ENCODE measurements at regions not wholly inside any gene's neighbourhood (a gene's known extent, or its start where the extent isn't known, plus 50 kb on each side); places are given as distances from the start of the nearest gene placed in this dataset.

DNA sequence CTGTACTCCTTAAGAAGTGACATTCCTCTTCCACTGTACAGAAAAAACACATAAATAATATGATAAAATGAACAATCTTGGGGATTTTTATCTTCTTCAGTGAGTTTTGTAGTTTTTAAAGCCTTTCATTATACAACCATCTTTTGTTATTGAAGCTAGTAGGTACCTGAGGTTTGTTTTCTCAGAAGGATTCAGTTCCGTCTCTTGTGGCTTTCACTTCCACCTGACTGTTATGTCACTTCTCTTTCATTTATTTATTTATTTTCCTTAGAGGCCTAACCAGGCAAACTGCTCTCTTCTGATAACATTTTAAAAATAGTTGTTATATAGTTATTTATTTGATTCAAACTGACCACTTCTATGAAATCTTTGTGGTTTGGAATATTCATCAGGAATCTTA, 464.2 kb downstream of the CCDC85A start:
- no peak for DNase-seq
- Histone ChIP-seq H3K27ac (no peak overlapping the region), H3K4me1 (replicated peaks; ENCODE audit: insufficient read depth) (no peaks in the 10 kb centered on the region), H2AFZ (no peak overlapping the region), H3K9me3 (ENCODE audit: insufficient read depth, low read depth) (no peaks in the 10 kb centered on the region), H4K20me1 (ENCODE audit: insufficient read depth) (no peaks in the 10 kb centered on the region), H3K36me3 (ENCODE audit: low read depth) (no peaks in the 10 kb centered on the region), H3K9me2 (ENCODE audit: insufficient read depth) (no peaks in the 10 kb centered on the region), H3K27me3 (ENCODE audit: insufficient read depth, low read depth) (no peaks in the 10 kb centered on the region), H3F3A (ENCODE audit: insufficient read depth, low read depth) (no peaks in the 10 kb centered on the region), H3K4me2 (no peak overlapping the region), H3K4me3 (no peak overlapping the region), H3K79me2 (ENCODE audit: low read depth) (no peaks in the 10 kb centered on the region)
- intact Hi-C loops (cut with micrococcal nuclease; ENCODE audit: unreplicated experiment), result no loop called here
- no TSS peak for BruUV-seq (replicated peaks)
- CTCF ChIA-PET, result no interaction called here
- TF ChIP-seq EZH2 (IDR thresholded peaks at IDR 0.05; ENCODE audit: low read depth), result no peak
- TF ChIP-seq, protein P1, sequence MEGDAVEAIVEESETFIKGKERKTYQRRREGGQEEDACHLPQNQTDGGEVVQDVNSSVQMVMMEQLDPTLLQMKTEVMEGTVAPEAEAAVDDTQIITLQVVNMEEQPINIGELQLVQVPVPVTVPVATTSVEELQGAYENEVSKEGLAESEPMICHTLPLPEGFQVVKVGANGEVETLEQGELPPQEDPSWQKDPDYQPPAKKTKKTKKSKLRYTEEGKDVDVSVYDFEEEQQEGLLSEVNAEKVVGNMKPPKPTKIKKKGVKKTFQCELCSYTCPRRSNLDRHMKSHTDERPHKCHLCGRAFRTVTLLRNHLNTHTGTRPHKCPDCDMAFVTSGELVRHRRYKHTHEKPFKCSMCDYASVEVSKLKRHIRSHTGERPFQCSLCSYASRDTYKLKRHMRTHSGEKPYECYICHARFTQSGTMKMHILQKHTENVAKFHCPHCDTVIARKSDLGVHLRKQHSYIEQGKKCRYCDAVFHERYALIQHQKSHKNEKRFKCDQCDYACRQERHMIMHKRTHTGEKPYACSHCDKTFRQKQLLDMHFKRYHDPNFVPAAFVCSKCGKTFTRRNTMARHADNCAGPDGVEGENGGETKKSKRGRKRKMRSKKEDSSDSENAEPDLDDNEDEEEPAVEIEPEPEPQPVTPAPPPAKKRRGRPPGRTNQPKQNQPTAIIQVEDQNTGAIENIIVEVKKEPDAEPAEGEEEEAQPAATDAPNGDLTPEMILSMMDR (conservative IDR thresholded peaks at IDR 0.05), result no peak
- POLR2A ChIA-PET (ENCODE audit: unreplicated experiment), result no interaction called here

DNA sequence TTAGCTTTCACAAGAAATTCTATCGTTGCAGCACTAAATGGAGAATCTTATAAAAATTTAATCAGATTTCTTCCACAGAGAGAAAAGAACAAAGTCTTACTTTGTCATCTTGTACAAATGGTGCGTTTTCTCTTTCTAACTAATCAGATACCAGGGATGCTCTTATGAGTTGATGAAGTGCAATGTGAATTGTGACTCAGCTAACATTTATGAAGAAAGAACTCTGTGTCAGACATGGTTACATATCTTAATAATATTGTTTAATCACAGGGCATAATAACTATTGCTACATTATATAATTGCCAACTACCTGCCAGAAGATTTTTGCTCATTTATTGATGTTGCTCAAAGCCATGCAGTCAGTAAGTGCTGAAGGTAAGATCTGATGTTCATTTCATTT, 465.0 kb downstream of the CCDC85A start:
- no peaks in the 10 kb centered on the region for H3K27me3 ChIP-seq (ENCODE audit: insufficient read depth, low read depth)
- TF ChIP-seq EZH2 (IDR thresholded peaks at IDR 0.05; ENCODE audit: low read depth), result no peak
- TF ChIP-seq, protein P1 (conservative IDR thresholded peaks at IDR 0.05), result no peak
- ChIA-PET POLR2A (ENCODE audit: unreplicated experiment) (no interaction called here), CTCF (no interaction called here)
- DNase-seq, result no peak
- H3K4me1 ChIP-seq (replicated peaks; ENCODE audit: insufficient read depth), result no peaks in the 10 kb centered on the region
- H2AFZ ChIP-seq, result no peak overlapping the region
- H3K27ac ChIP-seq, result no peak overlapping the region
- H3K79me2 ChIP-seq (ENCODE audit: low read depth), result no peaks in the 10 kb centered on the region
- intact Hi-C loops (cut with micrococcal nuclease; ENCODE audit: unreplicated experiment), result no loop called here
- H3K4me2 ChIP-seq, result no peak overlapping the region
- no TSS peak for BruUV-seq (replicated peaks)
- no peaks in the 10 kb centered on the region for H3K9me3 ChIP-seq (ENCODE audit: insufficient read depth, low read depth)
- no peak overlapping the region for H3K4me3 ChIP-seq
- H4K20me1 ChIP-seq (ENCODE audit: insufficient read depth), result no peaks in the 10 kb centered on the region
- no peaks in the 10 kb centered on the region for H3F3A ChIP-seq (ENCODE audit: insufficient read depth, low read depth)
- no peaks in the 10 kb centered on the region for H3K9me2 ChIP-seq (ENCODE audit: insufficient read depth)
- no peaks in the 10 kb centered on the region for H3K36me3 ChIP-seq (ENCODE audit: low read depth)

DNA sequence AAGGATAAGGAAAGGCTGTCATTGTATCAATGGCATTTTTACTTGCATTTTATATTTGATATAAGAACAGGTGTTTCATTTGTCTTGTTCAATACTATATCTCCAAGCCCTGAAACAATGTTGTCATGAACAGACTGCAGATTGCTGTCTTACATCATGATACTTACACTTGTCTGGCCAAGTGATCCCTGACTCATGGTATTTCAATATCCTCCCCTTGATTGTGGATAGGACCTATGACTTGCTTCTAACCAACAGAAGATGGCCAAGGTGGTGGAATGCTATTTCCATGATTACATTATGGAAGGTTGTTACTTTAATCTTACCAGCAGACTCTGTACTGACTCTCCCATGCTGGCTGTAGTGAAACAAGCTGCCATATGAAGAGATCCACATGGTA, 471.1 kb downstream of the CCDC85A start:
- Histone ChIP-seq H3K9me3 (ENCODE audit: insufficient read depth, low read depth) (no peaks in the 10 kb centered on the region), H3K27ac (no peak overlapping the region), H3K27me3 (ENCODE audit: insufficient read depth, low read depth) (no peaks in the 10 kb centered on the region), H3F3A (ENCODE audit: insufficient read depth, low read depth) (no peaks in the 10 kb centered on the region), H3K36me3 (ENCODE audit: low read depth) (no peaks in the 10 kb centered on the region), H2AFZ (no peak overlapping the region), H3K79me2 (ENCODE audit: low read depth) (no peaks in the 10 kb centered on the region), H3K4me1 (replicated peaks; ENCODE audit: insufficient read depth) (no peaks in the 10 kb centered on the region), H3K9me2 (ENCODE audit: insufficient read depth) (no peaks in the 10 kb centered on the region), H3K4me2 (no peak overlapping the region), H4K20me1 (ENCODE audit: insufficient read depth) (no peaks in the 10 kb centered on the region), H3K4me3 (no peak overlapping the region)
- no peak for TF ChIP-seq EZH2 (IDR thresholded peaks at IDR 0.05; ENCODE audit: low read depth)
- TF ChIP-seq, protein P1 (conservative IDR thresholded peaks at IDR 0.05), result no peak
- intact Hi-C loops (cut with micrococcal nuclease; ENCODE audit: unreplicated experiment), result no loop called here
- no peak for DNase-seq
- BruUV-seq (replicated peaks), result no TSS peak
- ChIA-PET POLR2A (ENCODE audit: unreplicated experiment) (no interaction called here), CTCF (no interaction called here)

All from PC-9 (cell line).